ENCODE measurements at regions not wholly inside any gene's neighbourhood (a gene's known extent, or its start where the extent isn't known, plus 50 kb on each side); places are given as distances from the start of the nearest gene placed in this dataset.
A peak's percentile ranks its signal among the peaks of the same experiment; 100 is the strongest.

DNA sequence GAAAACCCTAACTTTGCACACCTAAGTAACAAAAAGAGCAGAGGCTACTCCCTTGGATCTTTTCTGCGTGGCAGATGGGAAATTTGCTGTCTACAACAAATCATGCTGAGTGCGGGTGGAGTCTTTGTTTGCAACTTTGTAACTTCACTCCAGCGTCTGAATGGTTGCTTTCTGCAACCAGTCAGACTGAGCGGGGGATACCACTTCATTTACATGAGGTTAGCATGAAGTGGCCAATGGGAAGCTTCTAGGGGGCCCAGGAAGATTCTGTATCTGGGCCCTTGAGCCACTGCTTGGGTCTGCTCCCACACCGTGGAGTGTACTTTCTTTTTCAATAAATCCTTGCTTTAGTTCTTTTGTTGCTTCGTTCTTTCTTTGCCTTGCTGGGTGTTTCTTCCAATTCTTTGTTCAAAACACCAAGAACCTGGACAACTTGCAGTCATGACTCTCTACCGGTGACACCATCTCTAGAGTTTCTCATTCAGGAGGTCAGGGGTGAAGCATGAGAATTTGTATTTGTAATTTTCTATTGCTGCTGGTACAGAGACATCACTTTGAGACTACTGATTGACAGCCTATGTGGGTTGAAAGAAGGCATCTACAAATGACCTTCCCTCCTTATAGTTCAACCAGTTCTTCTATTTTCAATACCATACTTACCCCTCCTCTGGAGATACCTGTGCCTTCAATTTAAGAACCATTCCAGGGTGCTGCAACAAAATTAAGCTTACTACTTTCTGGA, 55.8 kb upstream of the RC3H1 start:
- peak; percentile 9 for DNase-seq (ENCODE audit: low read depth)
- no peak overlapping the region for H3K4me3 ChIP-seq (ENCODE audit: low read depth, low read length)
- no peak for TF ChIP-seq CTCF (conservative IDR thresholded peaks at IDR 0.05; ENCODE audit: low read depth, low read length)

DNA sequence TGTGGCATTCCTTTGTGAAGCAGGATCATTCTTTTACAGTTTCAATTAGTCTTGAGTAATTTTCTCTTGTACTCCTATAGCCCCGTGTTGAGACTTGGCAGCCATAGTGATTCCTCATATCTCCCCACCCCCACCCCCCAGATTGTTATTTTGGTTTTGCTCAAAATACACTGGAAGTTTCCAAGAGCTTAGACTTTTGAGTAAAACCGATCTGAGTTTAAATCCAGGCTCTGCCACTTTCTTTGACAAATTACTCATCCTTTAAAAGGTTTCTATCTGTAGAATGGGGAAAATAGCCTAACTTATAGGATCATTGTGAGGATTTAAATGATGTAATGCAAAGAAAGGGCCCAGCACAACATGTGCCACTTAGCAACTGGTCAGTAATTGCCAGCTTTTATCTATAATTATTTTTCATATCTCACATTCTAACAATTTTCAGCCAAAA, 53.1 kb upstream of the RC3H1 start:
- DNase-seq (ENCODE audit: low read depth): peak; percentile 16
- no peak for TF ChIP-seq CTCF (conservative IDR thresholded peaks at IDR 0.05; ENCODE audit: low read depth, low read length)
- no peak overlapping the region for H3K4me3 ChIP-seq (ENCODE audit: low read depth, low read length)

DNA sequence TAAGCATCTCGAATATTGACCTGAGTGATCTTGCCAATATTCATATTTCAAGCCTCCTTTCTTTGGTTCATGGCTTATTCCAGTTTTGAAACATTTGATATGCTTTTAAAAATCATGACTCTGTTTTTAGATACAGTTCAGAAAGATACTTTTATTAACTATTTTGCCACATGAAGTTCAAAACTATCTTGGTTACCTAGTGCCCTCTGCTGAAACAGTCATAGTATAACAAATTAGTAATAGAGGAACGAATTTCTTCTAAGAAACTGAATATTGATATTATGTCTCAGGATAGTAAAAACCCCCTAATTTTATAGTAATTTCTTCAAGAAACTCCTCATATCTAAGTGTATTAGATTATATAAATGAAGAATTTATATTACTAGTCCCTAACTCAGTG, 52.6 kb upstream of the RC3H1 start:
- peak; percentile 66 for DNase-seq (ENCODE audit: low read depth)
- TF ChIP-seq CTCF (conservative IDR thresholded peaks at IDR 0.05; ENCODE audit: low read depth, low read length): peak; percentile 50
- no peak overlapping the region for H3K4me3 ChIP-seq (ENCODE audit: low read depth, low read length)

DNA sequence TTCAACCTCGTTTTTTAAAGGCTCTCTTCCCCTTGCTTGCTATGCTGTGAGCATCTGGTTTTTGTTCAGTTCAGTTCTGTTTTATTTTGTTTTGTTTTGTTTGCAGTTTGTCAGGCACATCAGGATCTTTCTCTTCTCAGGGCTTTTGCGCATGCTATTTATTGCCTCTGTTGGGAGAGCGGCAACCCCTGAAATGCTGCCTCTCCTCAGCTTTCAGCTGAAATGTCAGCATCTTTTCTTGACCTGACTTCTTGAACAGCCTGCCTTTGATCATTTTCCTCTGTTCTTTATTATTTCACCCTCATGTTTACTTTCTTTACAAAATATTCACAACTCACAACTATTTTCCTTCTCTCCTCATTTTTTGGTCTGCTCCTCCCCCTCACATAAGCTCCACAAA, 50.4 kb upstream of the RC3H1 start:
- H3K4me3 ChIP-seq (ENCODE audit: low read depth, low read length): no peak overlapping the region
- TF ChIP-seq CTCF (conservative IDR thresholded peaks at IDR 0.05; ENCODE audit: low read depth, low read length): no peak
- peak; percentile 14 for DNase-seq (ENCODE audit: low read depth)
